Calu3 (cell line): ENCODE measurements at regions not wholly inside any gene's neighbourhood (a gene's known extent, or its start where the extent isn't known, plus 50 kb on each side); places are given as distances from the start of the nearest gene placed in this dataset.

ENCODE experiments used
- BruUV-seq: library from RNA; stranded (reverse); fragments of 400-500 nt; replicated peaks from 2 replicates; lab custom pipeline; 2021; lab: Mats Ljungman, UMichigan
- CTCF ChIA-PET: fragments of 300-600 bp; sonication (Branson Sonifier 250); formaldehyde crosslinking; loops from one replicate; lab custom pipeline; 2022; ENCODE audit warnings: antibody characterized with exemption; lab: Charles Lee
- DNase-seq: peaks from one replicate; pipeline ENCODE4 v3.0.0; 2022
- H3K27ac Mint-ChIP-seq: one replicate; pipeline ENCODE4 v1.8.0; 2022; ENCODE audit warnings: mixed read lengths; ENCODE audit not compliant: unreplicated experiment
- H3K27me3 Mint-ChIP-seq: one replicate; pipeline ENCODE4 v1.8.0; 2022; ENCODE audit warnings: mixed read lengths; ENCODE audit not compliant: unreplicated experiment
- H3K36me3 Mint-ChIP-seq: one replicate; pipeline ENCODE4 v1.8.0; 2022; ENCODE audit warnings: mild to moderate bottlenecking, moderate library complexity, mixed read lengths; ENCODE audit not compliant: insufficient read depth, unreplicated experiment
- H3K4me1 Mint-ChIP-seq: one replicate; pipeline ENCODE4 v1.8.0; 2022; ENCODE audit warnings: mild to moderate bottlenecking, low read depth, mixed read lengths; ENCODE audit not compliant: unreplicated experiment
- H3K4me3 Mint-ChIP-seq: one replicate; pipeline ENCODE4 v1.8.0; 2022; ENCODE audit warnings: mild to moderate bottlenecking, low read depth, moderate library complexity, mixed read lengths; ENCODE audit not compliant: unreplicated experiment
- H3K9me3 Mint-ChIP-seq: one replicate; pipeline ENCODE4 v1.8.0; 2022; ENCODE audit warnings: low read depth, mixed read lengths; ENCODE audit not compliant: unreplicated experiment
- intact Hi-C: fragments of 100-400 bp; cut with micrococcal nuclease; formaldehyde crosslinking; loops from one replicate; pipeline ENCODE4 v1.10.0; 2022; ENCODE audit not compliant: unreplicated experiment
- TF ChIP-seq, protein P1 (sequence below): fragments of 200-600 bp; IDR thresholded peaks from one replicate; pipeline ENCODE4 v1.8.0; 2022; ENCODE audit warnings: antibody characterized with exemption; ENCODE audit not compliant: unreplicated experiment

GRCh38 chr13:54890976-54891375 is 1862.4 kb downstream of the OLFM4 start:
- no peaks in the 10 kb centered on the region for H3K27me3 Mint-ChIP-seq
- CTCF ChIA-PET, result no interaction called here
- TF ChIP-seq, protein P1, sequence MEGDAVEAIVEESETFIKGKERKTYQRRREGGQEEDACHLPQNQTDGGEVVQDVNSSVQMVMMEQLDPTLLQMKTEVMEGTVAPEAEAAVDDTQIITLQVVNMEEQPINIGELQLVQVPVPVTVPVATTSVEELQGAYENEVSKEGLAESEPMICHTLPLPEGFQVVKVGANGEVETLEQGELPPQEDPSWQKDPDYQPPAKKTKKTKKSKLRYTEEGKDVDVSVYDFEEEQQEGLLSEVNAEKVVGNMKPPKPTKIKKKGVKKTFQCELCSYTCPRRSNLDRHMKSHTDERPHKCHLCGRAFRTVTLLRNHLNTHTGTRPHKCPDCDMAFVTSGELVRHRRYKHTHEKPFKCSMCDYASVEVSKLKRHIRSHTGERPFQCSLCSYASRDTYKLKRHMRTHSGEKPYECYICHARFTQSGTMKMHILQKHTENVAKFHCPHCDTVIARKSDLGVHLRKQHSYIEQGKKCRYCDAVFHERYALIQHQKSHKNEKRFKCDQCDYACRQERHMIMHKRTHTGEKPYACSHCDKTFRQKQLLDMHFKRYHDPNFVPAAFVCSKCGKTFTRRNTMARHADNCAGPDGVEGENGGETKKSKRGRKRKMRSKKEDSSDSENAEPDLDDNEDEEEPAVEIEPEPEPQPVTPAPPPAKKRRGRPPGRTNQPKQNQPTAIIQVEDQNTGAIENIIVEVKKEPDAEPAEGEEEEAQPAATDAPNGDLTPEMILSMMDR, result no peak
- no TSS peak for BruUV-seq
- intact Hi-C loops, result no loop called here
- H3K9me3 Mint-ChIP-seq, result peaks cover 23% of the 10 kb centered on the region
- no peaks in the 10 kb centered on the region for H3K4me1 Mint-ChIP-seq
- no peak overlapping the region for H3K27ac Mint-ChIP-seq
- H3K36me3 Mint-ChIP-seq, result no peaks in the 10 kb centered on the region
- DNase-seq, result no peak
- H3K4me3 Mint-ChIP-seq, result no peak overlapping the region

GRCh38 chr13:54901316-54901715 is 1872.7 kb downstream of the OLFM4 start:
- no TSS peak for BruUV-seq
- CTCF ChIA-PET, result no interaction called here
- Mint-ChIP-seq H3K27me3 (no peaks in the 10 kb centered on the region), H3K4me1 (no peaks in the 10 kb centered on the region), H3K4me3 (no peak overlapping the region), H3K9me3 (peaks cover 3% of the 10 kb centered on the region), H3K36me3 (no peaks in the 10 kb centered on the region), H3K27ac (no peak overlapping the region)
- intact Hi-C loops, result no loop called here
- TF ChIP-seq, protein P1, result no peak
- no peak for DNase-seq

GRCh38 chr13:54912367-54912766 is 1883.8 kb downstream of the OLFM4 start:
- Mint-ChIP-seq H3K4me3 (no peak overlapping the region), H3K27ac (no peak overlapping the region), H3K36me3 (no peaks in the 10 kb centered on the region), H3K27me3 (no peaks in the 10 kb centered on the region), H3K9me3 (peaks cover 12% of the 10 kb centered on the region), H3K4me1 (no peaks in the 10 kb centered on the region)
- DNase-seq, result no peak
- intact Hi-C loops, result no loop called here
- CTCF ChIA-PET, result interaction anchor here (0.6 kb wide), 1 partner anchor 189 kb away, joined by 3 read pairs; no protein-coding TSS in a partner anchor
- TF ChIP-seq, protein P1, result no peak
- no TSS peak for BruUV-seq

GRCh38 chr13:54913668-54914067 is 1885.1 kb downstream of the OLFM4 start:
- no peak overlapping the region for H3K4me3 Mint-ChIP-seq
- intact Hi-C loops, result no loop called here
- H3K4me1 Mint-ChIP-seq, result no peaks in the 10 kb centered on the region
- H3K36me3 Mint-ChIP-seq, result no peaks in the 10 kb centered on the region
- H3K27me3 Mint-ChIP-seq, result no peaks in the 10 kb centered on the region
- TF ChIP-seq, protein P1, result no peak
- H3K9me3 Mint-ChIP-seq, result peaks cover 12% of the 10 kb centered on the region
- DNase-seq, result no peak
- H3K27ac Mint-ChIP-seq, result no peak overlapping the region
- no TSS peak for BruUV-seq
- CTCF ChIA-PET, result no interaction called here
